ENCODE measurements at regions not wholly inside any gene's neighbourhood (a gene's known extent, or its start where the extent isn't known, plus 50 kb on each side); places are given as distances from the start of the nearest gene placed in this dataset.
"Not testable (repeated sequence)": the region's sequence is repeated elsewhere in the genome, so short reads cannot be mapped to it uniquely, and the experiment has no call there.

- DNase-seq, result no peak
- no peaks in the 10 kb centered on the region for H3K27me3 ChIP-seq (ENCODE audit: insufficient read depth)
- no peak overlapping the region for H3K9ac ChIP-seq
- no peaks in the 10 kb centered on the region for H3K4me1 ChIP-seq (ENCODE audit: control insufficient read depth in 1 of 2, insufficient read depth in 2 of 2, low read depth in 1 of 2, low read length in 1 of 2)
- no peak overlapping the region for H3K4me3 ChIP-seq (ENCODE audit: low read depth in 2 of 2, low read length in 1 of 2)
- H3K4me2 ChIP-seq, result no peak overlapping the region
- ChIA-PET CTCF (no interaction called here), POLR2A (no interaction called here)
- H3K79me2 ChIP-seq (ENCODE audit: insufficient read depth), result no peaks in the 10 kb centered on the region
- H2AFZ ChIP-seq (ENCODE audit: low read depth), result no peak overlapping the region
- no peaks in the 10 kb centered on the region for H3K9me2 ChIP-seq
- H3K27ac ChIP-seq (ENCODE audit: low read depth in 2 of 2, low read length in 1 of 2), result no peak overlapping the region
- no peaks in the 10 kb centered on the region for H3K36me3 ChIP-seq (replicated peaks in 1 of 2; ENCODE audit: control insufficient read depth in 1 of 2, insufficient read depth in 2 of 2, low read length in 1 of 2)
- H3K9me3 ChIP-seq, result no peaks in the 10 kb centered on the region
- TF ChIP-seq ZBTB33 (IDR thresholded peaks at IDR 0.05; ENCODE audit: borderline replicate concordance, low read depth) (no peak), RCOR1 (IDR thresholded peaks at IDR 0.05; ENCODE audit: low read length) (no peak)
- whole genome bisulfite sequencing (ENCODE audit: low lambda C conversion rate), result 69% methylated on average over 25 of the region's 30 CpGs
- H3F3A ChIP-seq (replicated peaks; ENCODE audit: insufficient read depth), result no peaks in the 10 kb centered on the region
- H4K20me1 ChIP-seq (ENCODE audit: insufficient read depth), result no peaks in the 10 kb centered on the region
These were observed 197.4 kb upstream of the PRSS16 start for GRCh38 chr6:27049863-27050781.

- H3K36me3 ChIP-seq (replicated peaks in 1 of 2; ENCODE audit: control insufficient read depth in 1 of 2, insufficient read depth in 2 of 2, low read length in 1 of 2); H3F3A ChIP-seq (replicated peaks; ENCODE audit: insufficient read depth); CTCF ChIA-PET; H3K79me2 ChIP-seq (ENCODE audit: insufficient read depth); H4K20me1 ChIP-seq (ENCODE audit: insufficient read depth); H3K9me3 ChIP-seq; H3K4me3 ChIP-seq (ENCODE audit: low read depth in 2 of 2, low read length in 1 of 2); POLR2A ChIA-PET; H2AFZ ChIP-seq (ENCODE audit: low read depth); H3K27me3 ChIP-seq (ENCODE audit: insufficient read depth); H3K9ac ChIP-seq; H3K4me2 ChIP-seq; H3K9me2 ChIP-seq; H3K27ac ChIP-seq (ENCODE audit: low read depth in 2 of 2, low read length in 1 of 2); H3K4me1 ChIP-seq (ENCODE audit: control insufficient read depth in 1 of 2, insufficient read depth in 2 of 2, low read depth in 1 of 2, low read length in 1 of 2); DNase-seq: not testable (repeated sequence)
- whole genome bisulfite sequencing (ENCODE audit: low lambda C conversion rate), result 65% methylated on average over 10 of the region's 10 CpGs
These were observed 195.3 kb upstream of the PRSS16 start for GRCh38 chr6:27052082-27052730.

- Histone ChIP-seq H3K79me2 (ENCODE audit: insufficient read depth) (no peaks in the 10 kb centered on the region), H2AFZ (ENCODE audit: low read depth) (no peak overlapping the region), H4K20me1 (ENCODE audit: insufficient read depth) (no peaks in the 10 kb centered on the region), H3K4me3 (ENCODE audit: low read depth in 2 of 2, low read length in 1 of 2) (no peak overlapping the region), H3K9ac (no peak overlapping the region), H3F3A (replicated peaks; ENCODE audit: insufficient read depth) (no peaks in the 10 kb centered on the region), H3K9me3 (no peaks in the 10 kb centered on the region), H3K4me1 (ENCODE audit: control insufficient read depth in 1 of 2, insufficient read depth in 2 of 2, low read depth in 1 of 2, low read length in 1 of 2) (no peaks in the 10 kb centered on the region), H3K36me3 (replicated peaks in 1 of 2; ENCODE audit: control insufficient read depth in 1 of 2, insufficient read depth in 2 of 2, low read length in 1 of 2) (no peaks in the 10 kb centered on the region), H3K4me2 (no peak overlapping the region), H3K9me2 (no peaks in the 10 kb centered on the region), H3K27me3 (ENCODE audit: insufficient read depth) (no peaks in the 10 kb centered on the region), H3K27ac (ENCODE audit: low read depth in 2 of 2, low read length in 1 of 2) (no peak overlapping the region)
- no peak for DNase-seq
- CTCF ChIA-PET, result no interaction called here
- WGBS (ENCODE audit: low lambda C conversion rate), result 78% methylated on average over 5 of the region's 5 CpGs
- POLR2A ChIA-PET, result no interaction called here
- no peak for TF ChIP-seq EP300 (IDR thresholded peaks at IDR 0.05; ENCODE audit: borderline replicate concordance in 1 of 2, low read depth in 1 of 2, low read length in 1 of 2)
- TF ChIP-seq RAD21 (IDR thresholded peaks at IDR 0.05; ENCODE audit: low read length), result no peak
- no peak for TF ChIP-seq REST (IDR thresholded peaks at IDR 0.05; ENCODE audit: low read depth, low read length)
- TF ChIP-seq TCF12 (IDR thresholded peaks at IDR 0.05), result no peak
- no peak for TF ChIP-seq FOXM1 (IDR thresholded peaks at IDR 0.05; ENCODE audit: low read depth)
- no peak for TF ChIP-seq MXI1 (IDR thresholded peaks at IDR 0.05; ENCODE audit: low read depth, low read length)
- TF ChIP-seq FOXJ3 (CRISPR knock-in tag; IDR thresholded peaks at IDR 0.05), result no peak
- TF ChIP-seq YY1 (IDR thresholded peaks at IDR 0.05; ENCODE audit: low read depth), result no peak
- no peak for TF ChIP-seq RCOR1 (IDR thresholded peaks at IDR 0.05; ENCODE audit: low read length)
- TF ChIP-seq CHD2 (IDR thresholded peaks at IDR 0.05; ENCODE audit: low read length, partially characterized antibody), result no peak
- TF ChIP-seq NRF1 (IDR thresholded peaks at IDR 0.05; ENCODE audit: low read depth, low read length), result no peak
- TF ChIP-seq USF1 (IDR thresholded peaks at IDR 0.05; ENCODE audit: borderline replicate concordance, low read depth), result no peak
These were observed 194.8 kb upstream of the PRSS16 start for GRCh38 chr6:27052731-27053082.
